HEK293 (cell line): ENCODE measurements at regions not wholly inside any gene's neighbourhood (a gene's known extent, or its start where the extent isn't known, plus 50 kb on each side); places are given as distances from the start of the nearest gene placed in this dataset.

Experiments
- CTCF ChIA-PET: fragments of 350-600 bp; formaldehyde crosslinking; extraction: SDS; loops from one replicate; lab custom pipeline; 2021; ENCODE audit warnings: antibody characterized with exemption; lab: Yijun Ruan, JAX
- POLR2A ChIA-PET: fragments of 300-600 bp; formaldehyde crosslinking; extraction: SDS; loops from one replicate; lab custom pipeline; 2020; ENCODE audit warnings: antibody characterized with exemption, inconsistent platforms; lab: Yijun Ruan, JAX
- H3K27ac ChIP-seq: fragments of 200-500 bp; sonication (Bioruptor generic); 2 replicates; pipeline ENCODE4 v1.5.1; 2014; ENCODE audit warnings: low read depth, low read length, control low read depth, inconsistent platforms; ENCODE audit errors: extremely low read depth
- H3K36me3 ChIP-seq, 2 experiments: fragments of 200-500 bp in 1 of 2; sonication (Bioruptor generic) in 1 of 2; 1 replicate in 1 of 2; 2 replicates in 1 of 2; pipeline ENCODE4 v1.5.1; 2014 to 2017; ENCODE audit warnings: inconsistent platforms in 2 of 2, low read length in 2 of 2; ENCODE audit not compliant: control insufficient read depth in 2 of 2, insufficient read depth in 1 of 2
- H3K4me1 ChIP-seq: fragments of 200-500 bp; sonication (Bioruptor generic); 2 replicates; pipeline ENCODE4 v1.5.1; 2014; ENCODE audit warnings: mild to moderate bottlenecking, low read length, inconsistent platforms; ENCODE audit not compliant: control insufficient read depth, insufficient read depth
- H3K4me3 ChIP-seq: 2 replicates; pipeline ENCODE4 v1.5.1; 2011; ENCODE audit warnings: low read depth, mild to moderate bottlenecking, control low read depth, low read length, moderate library complexity
- H3K9me3 ChIP-seq: fragments of 200-500 bp; sonication (Bioruptor generic); 2 replicates; pipeline ENCODE4 v1.5.1; 2014; ENCODE audit warnings: low read depth, low read length, inconsistent platforms; ENCODE audit not compliant: control insufficient read depth, insufficient read depth
- EGR2 ChIP-seq: fragments of 450-650 bp; formaldehyde crosslinking; IDR thresholded peaks from 2 replicates; pipeline ENCODE4 v1.5.1; 2016; ENCODE audit warnings: low read depth, missing biosample characterization, missing genetic modification characterization
- ELK4 ChIP-seq: IDR thresholded peaks from 2 replicates; pipeline ENCODE4 v1.6.1; 2011; ENCODE audit warnings: mild to moderate bottlenecking, low read depth, low read length, borderline replicate concordance
- GLI4 ChIP-seq: fragments of 450-650 bp; formaldehyde crosslinking; IDR thresholded peaks from 2 replicates; pipeline ENCODE4 v1.5.1; 2016; ENCODE audit warnings: missing biosample characterization, missing genetic modification characterization
- KLF8 ChIP-seq: fragments of 450-650 bp; formaldehyde crosslinking; IDR thresholded peaks from 2 replicates; pipeline ENCODE4 v1.5.1; 2016; ENCODE audit warnings: missing biosample characterization, missing genetic modification characterization
- PRDM2 ChIP-seq: fragments of 450-650 bp; formaldehyde crosslinking; IDR thresholded peaks from 2 replicates; pipeline ENCODE4 v1.5.1; 2016; ENCODE audit warnings: missing biosample characterization, missing genetic modification characterization, borderline replicate concordance
- YY1 ChIP-seq: fragments of 450-650 bp; formaldehyde crosslinking; IDR thresholded peaks from 2 replicates; pipeline ENCODE4 v1.5.1; 2018; ENCODE audit warnings: missing biosample characterization, missing genetic modification characterization
- ZBTB44 ChIP-seq: fragments of 450-650 bp; IDR thresholded peaks from 2 replicates; pipeline ENCODE4 v1.5.1; 2018; ENCODE audit warnings: missing biosample characterization, mild to moderate bottlenecking, missing genetic modification characterization
- ZFHX2 ChIP-seq: fragments of 450-650 bp; formaldehyde crosslinking; conservative IDR thresholded peaks from 2 replicates; pipeline ENCODE4 v1.5.1; 2016; ENCODE audit warnings: missing biosample characterization, missing genetic modification characterization
- ZIC2 ChIP-seq: fragments of 450-650 bp; formaldehyde crosslinking; IDR thresholded peaks from 2 replicates; pipeline ENCODE4 v1.5.1; 2016; ENCODE audit warnings: missing biosample characterization, missing genetic modification characterization
- ZNF10 ChIP-seq: fragments of 450-650 bp; formaldehyde crosslinking; IDR thresholded peaks from 2 replicates; pipeline ENCODE4 v1.5.1; 2017; ENCODE audit warnings: missing biosample characterization, missing genetic modification characterization
- ZNF114 ChIP-seq: fragments of 450-650 bp; formaldehyde crosslinking; IDR thresholded peaks from 2 replicates; pipeline ENCODE4 v1.5.0; 2017; ENCODE audit warnings: missing biosample characterization, missing genetic modification characterization
- ZNF23 ChIP-seq: fragments of 450-650 bp; formaldehyde crosslinking; IDR thresholded peaks from 2 replicates; pipeline ENCODE4 v1.5.1; 2016; ENCODE audit warnings: missing biosample characterization, missing genetic modification characterization, borderline replicate concordance
- ZNF274 ChIP-seq, 2 experiments: fragments of 200-500 bp in 1 of 2; fragments of 450-650 bp in 1 of 2; sonication (Bioruptor generic) in 1 of 2; formaldehyde crosslinking in 1 of 2; IDR thresholded peaks; 2 replicates each; pipeline versions ENCODE4 v1.5.1 to v1.6.1; 2014 to 2016; ENCODE audit warnings: borderline replicate concordance in 1 of 2, inconsistent platforms in 1 of 2, low read length in 1 of 2, missing biosample characterization in 1 of 2, missing genetic modification characterization in 1 of 2
- ZNF366 ChIP-seq: fragments of 450-650 bp; formaldehyde crosslinking; conservative IDR thresholded peaks from 2 replicates; pipeline ENCODE4 v1.5.1; 2016; ENCODE audit warnings: missing biosample characterization, missing genetic modification characterization
- ZNF473 ChIP-seq: fragments of 450-650 bp; formaldehyde crosslinking; IDR thresholded peaks from 2 replicates; pipeline ENCODE4 v1.5.1; 2017; ENCODE audit warnings: missing biosample characterization, missing genetic modification characterization
- ZNF549 ChIP-seq: fragments of 450-650 bp; IDR thresholded peaks from 2 replicates; pipeline ENCODE4 v1.5.1; 2018; ENCODE audit warnings: missing biosample characterization, missing genetic modification characterization, mild to moderate bottlenecking, inconsistent platforms, moderate library complexity
- ZNF837 ChIP-seq: fragments of 450-650 bp; formaldehyde crosslinking; IDR thresholded peaks from 2 replicates; pipeline ENCODE4 v1.5.1; 2016; ENCODE audit warnings: missing biosample characterization, missing genetic modification characterization
- ZSCAN30 ChIP-seq: fragments of 450-650 bp; IDR thresholded peaks from 2 replicates; pipeline ENCODE4 v1.5.1; 2018; ENCODE audit warnings: missing biosample characterization, mild to moderate bottlenecking, missing genetic modification characterization, moderate library complexity

GRCh38 chr3:44031387-44032380 lies 210.0 kb upstream of the TOPAZ1 start:
- ChIA-PET CTCF (no interaction called here), POLR2A (no interaction called here)
- no peak overlapping the region for H3K27ac ChIP-seq
- no peak overlapping the region for H3K4me3 ChIP-seq
- no peaks in the 10 kb centered on the region for H3K36me3 ChIP-seq
- no peaks in the 10 kb centered on the region for H3K4me1 ChIP-seq
- no peaks in the 10 kb centered on the region for H3K9me3 ChIP-seq
- TF ChIP-seq PRDM2 (no peak), ZNF10 (no peak)

GRCh38 chr3:44032487-44032886 lies 209.2 kb upstream of the TOPAZ1 start:
- TF ChIP-seq ZNF549 (tag by site-specific recombination) (no peak), GLI4 (tag by site-specific recombination) (no peak), ZNF837 (tag by site-specific recombination) (no peak)
- Histone ChIP-seq H3K4me1 (no peaks in the 10 kb centered on the region), H3K4me3 (no peak overlapping the region), H3K9me3 (no peaks in the 10 kb centered on the region), H3K36me3 (no peaks in the 10 kb centered on the region), H3K27ac (no peak overlapping the region)
- ChIA-PET POLR2A (no interaction called here), CTCF (no interaction called here)

GRCh38 chr3:44033123-44033522 lies 208.6 kb upstream of the TOPAZ1 start:
- no peak overlapping the region for H3K27ac ChIP-seq
- no peaks in the 10 kb centered on the region for H3K4me1 ChIP-seq
- no peaks in the 10 kb centered on the region for H3K9me3 ChIP-seq
- TF ChIP-seq ZNF366 (tag by site-specific recombination) (no peak), ZNF473 (tag by site-specific recombination) (no peak)
- TF ChIP-seq, all 188 proteins: peak for 0
- Histone ChIP-seq H3K4me3 (no peak overlapping the region), H3K36me3 (no peaks in the 10 kb centered on the region)
- POLR2A ChIA-PET, result no interaction called here
- CTCF ChIA-PET, result interaction anchor here (0.6 kb wide), 1 partner anchor 1292 kb away, joined by 3 read pairs; no protein-coding TSS in a partner anchor

- Histone ChIP-seq H3K36me3 (no peaks in the 10 kb centered on the region), H3K4me3 (no peak overlapping the region), H3K9me3 (no peaks in the 10 kb centered on the region), H3K27ac (no peak overlapping the region), H3K4me1 (no peaks in the 10 kb centered on the region)
- TF ChIP-seq EGR2 (tag by site-specific recombination), result peak; percentile 46
- TF ChIP-seq ZFHX2 (tag by site-specific recombination), result peak; percentile 60
- TF ChIP-seq ZBTB44 (tag by site-specific recombination), result no peak
- no peak for TF ChIP-seq ZNF23 (tag by site-specific recombination)
- no peak for TF ChIP-seq ZSCAN30 (tag by site-specific recombination)
- no peak for TF ChIP-seq ZNF114 (tag by site-specific recombination)
- no peak for TF ChIP-seq ZIC2 (tag by site-specific recombination)
- no peak for TF ChIP-seq YY1 (tag by site-specific recombination)
- no peak for TF ChIP-seq ZNF274 (IDR thresholded peaks at IDR 0.05; ENCODE audit: low read length)
- TF ChIP-seq ZNF274 (tag by site-specific recombination; IDR thresholded peaks at IDR 0.05; ENCODE audit: borderline replicate concordance), result no peak
- TF ChIP-seq ELK4, result no peak
- no peak for TF ChIP-seq KLF8 (tag by site-specific recombination)
- POLR2A ChIA-PET, result no interaction called here
- CTCF ChIA-PET, result no interaction called here
Observed at GRCh38 chr3:44036850-44037249, 204.8 kb upstream of the TOPAZ1 start.
